ENCODE measurements at regions not wholly inside any gene's neighbourhood (a gene's known extent, or its start where the extent isn't known, plus 50 kb on each side); places are given as distances from the start of the nearest gene placed in this dataset.
"Not testable (repeated sequence)": the region's sequence is repeated elsewhere in the genome, so short reads cannot be mapped to it uniquely, and the experiment has no call there.

DNA sequence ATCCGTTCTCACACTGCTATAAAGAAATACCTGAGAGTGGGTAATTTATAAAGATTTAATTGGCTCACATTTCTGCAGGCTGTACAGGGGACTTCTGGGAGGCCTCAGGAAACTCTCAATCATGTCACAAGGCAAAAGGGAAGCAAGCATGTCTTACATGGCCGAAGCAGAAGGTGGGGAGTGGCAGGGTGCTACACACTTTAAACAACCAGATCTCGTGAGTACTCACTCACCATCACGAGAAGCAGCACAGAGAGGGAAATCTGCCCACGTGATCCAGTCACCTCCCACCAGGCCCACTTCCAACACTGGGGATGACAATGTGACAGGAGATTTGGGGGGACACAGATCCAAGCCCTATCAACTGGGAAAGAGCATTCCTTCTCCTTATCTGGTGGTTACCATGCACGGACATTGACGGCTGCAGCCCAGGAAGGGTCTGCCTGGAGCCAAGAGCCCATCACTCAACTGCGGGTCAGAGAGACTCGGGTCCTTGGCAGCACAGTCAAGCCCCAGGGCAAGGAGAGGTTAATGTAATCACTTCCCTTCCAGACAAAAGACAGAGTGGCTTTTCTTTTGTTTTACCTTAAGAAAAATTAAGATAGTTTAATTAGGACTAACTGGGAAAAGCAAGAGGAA lies 112.3 kb upstream of the CST7 start:
- no peak for DNase-seq (ENCODE audit: low spot score)

DNA sequence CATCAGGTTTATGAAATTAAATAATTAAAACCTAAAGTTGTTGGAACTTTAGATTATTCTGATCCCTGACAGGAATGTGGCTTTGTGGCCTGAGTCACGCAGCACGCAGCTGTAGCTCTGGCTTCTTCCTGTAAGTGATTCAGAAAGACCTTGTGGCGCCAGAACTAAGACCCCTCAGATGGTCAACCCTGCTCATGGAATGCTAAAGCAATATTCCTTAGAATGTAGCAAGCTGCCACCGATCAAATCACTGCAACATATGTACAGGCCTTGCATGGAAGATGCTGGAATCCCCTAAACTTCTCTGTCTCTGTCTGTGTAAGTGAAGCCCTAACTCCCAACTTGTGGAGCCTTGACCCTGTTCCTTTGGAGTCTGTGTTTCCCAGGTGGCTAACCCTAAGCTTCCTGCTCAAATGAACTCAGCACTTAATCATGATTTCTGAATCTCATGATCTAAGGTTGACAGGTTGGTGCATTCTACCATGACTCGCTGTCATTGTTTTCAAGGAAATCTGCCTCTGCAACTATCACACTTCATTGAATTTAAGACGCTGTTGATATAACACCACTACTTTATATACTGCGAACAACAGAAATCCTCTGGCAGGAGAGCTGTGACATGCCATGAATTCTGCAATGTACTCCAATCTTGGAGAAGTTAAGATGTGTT lies 111.2 kb upstream of the CST7 start:
- DNase-seq (ENCODE audit: low spot score) = no peak

DNA sequence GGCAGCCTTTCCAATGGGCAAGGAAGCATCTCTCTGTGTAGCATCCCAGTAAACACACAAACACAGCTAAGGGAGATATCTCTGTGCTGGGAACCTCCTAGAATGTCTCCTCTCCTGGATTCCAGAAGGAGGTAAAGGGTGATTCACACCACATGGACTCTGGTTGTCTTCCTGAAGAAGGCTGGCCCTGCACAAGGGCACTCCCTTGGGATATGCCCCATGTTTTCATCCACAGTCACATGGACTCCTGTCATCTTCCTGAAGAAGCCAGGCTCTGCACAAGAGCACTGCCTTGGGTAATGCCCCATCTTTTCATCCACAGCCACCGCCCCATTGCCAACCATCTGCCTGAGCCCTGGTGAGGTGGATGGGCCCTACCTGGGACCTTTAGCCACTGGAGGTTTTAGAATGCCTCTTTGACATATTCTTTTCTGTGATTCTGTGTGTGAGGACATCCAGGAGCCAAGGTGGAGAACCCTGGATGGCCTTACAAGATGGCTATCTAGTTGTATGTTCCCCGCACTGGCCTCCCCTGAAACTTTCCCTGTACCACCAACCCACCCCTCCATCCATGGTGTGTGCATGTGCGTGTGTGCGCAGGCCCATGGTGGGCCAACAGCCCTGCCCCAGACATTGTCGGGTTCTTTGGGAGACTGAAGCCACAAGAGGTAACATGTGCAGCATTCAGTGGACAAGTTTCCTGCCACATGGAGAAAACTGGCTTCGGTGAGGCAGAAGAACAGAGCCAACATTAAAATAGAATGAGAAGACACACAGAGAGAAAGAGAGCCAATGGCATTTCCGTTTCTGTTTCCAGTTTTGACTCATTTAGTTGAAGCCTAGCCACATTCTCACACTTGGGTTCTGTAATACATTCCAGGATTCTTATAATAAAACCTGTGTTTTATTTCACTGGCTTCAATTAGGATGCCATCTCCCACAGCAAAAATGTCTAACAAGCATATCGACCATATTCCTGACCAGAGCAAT lies 110.2 kb upstream of the CST7 start:
- no peak for DNase-seq (ENCODE audit: low spot score)

DNA sequence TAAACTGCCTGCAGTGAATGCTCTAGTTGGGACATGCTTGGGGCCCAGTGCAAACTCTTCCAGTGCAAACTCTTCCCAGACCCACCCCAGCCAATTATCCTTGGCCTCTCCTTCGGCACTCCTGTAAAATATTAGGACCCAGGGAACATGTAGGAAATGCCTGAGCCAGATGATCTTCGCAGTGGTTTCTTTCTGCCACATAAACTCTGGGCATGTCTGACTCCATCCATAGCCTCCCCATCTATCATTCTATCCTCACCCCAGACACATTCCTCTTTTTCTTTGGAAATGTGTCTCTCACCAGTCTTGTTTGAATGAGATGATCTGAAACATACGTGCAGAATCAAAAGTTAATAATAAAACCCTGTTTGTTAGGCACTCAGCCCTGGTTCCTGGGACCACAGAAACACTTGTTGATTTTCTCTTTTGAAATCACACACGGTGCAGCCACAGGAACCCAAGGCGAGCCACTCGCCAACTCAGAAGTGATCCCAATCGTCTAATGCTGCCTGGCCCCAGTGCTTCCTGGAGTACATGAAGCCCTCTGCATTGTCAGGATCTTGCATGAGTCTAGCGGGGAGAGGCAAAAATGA lies 108.9 kb upstream of the CST7 start:
- no peak for DNase-seq (ENCODE audit: low spot score)

DNA sequence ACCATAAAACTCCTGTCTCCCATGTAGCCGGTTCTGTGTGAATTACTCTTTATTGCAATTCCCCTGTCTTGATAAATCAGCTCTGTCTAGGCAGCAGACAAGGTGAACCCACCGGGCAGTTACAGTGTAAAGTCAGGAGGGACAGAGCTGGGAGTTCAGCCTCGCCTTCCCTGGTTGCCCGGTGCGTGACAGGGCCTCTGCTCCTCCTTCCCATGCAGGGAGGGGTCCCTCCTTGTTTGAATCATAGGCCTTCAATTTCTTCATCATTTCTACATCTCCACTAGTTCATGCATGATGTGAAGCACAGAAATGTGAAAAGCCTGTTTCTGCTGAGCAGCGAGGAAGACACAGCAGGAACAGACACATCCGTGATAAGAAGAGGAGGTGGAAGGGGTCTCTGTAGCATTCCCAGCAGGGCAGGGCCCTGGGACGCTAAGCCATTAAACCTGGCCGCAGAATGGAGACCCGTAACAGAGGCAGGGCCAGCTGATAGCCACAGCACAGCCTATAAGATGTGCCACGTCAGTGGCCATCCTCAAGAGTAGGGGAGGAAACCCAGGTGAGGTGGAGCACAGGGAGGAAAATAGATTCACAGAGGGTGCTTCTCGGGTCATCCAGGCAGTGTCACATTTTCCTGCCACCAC lies 106.7 kb upstream of the CST7 start:
- no peak for DNase-seq (ENCODE audit: low spot score)

DNA sequence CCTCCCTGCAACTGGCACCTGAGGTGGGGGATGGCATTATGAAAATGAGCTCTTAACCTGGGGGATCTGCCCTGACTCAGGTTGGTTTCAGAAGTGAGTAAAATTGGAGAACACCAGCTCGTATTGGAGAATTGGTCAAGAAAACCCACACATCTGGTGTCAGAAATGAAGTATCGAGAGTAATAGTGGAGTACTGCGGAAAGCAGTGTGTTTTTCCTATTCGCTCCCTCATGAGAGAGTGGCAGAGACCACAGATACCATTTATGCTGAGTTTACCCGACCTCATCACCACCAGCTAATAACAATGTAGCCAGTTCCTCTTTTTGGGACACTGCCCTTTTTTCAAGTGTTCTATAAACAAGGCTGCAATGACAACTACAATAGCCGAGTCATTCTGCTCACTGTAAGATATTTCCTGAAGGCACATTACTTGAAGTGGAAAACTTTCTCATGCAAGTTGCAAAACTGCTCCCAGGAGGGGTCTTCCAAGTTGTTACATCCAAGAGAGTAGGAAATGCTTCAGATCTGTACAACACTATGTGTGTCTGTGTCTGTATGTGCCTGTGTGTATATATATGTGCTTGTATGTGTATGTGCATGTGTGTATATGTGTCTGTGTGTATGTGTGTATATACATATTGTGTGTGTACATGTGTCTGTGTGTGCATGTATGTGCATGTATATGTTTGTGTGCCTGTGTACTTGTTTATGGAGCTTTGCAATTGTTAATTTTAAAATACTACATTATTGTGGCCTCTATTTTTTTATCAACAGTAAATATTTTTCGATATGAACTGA lies 106.0 kb upstream of the CST7 start:
- no peak for DNase-seq (ENCODE audit: low spot score)

DNA sequence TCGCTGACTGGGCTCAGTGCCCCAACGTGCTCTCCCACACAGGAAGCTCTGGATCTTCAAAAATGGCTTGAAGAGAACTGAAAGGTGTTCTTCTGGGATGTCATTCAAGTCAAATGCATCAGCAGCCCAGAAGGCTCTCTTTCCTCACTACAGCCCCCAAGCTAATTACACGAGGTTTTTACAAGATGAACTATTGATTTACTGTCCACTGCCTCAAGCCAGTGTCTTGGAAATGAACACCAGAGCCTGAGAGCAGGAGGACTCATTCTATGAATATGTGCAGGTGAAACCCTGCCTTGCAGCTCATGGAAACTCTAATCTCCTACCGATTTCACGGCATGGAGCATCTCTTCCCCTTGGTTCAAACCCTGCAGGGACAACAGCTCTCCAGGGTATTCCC lies 98.9 kb upstream of the CST7 start:
- DNase-seq (ENCODE audit: low spot score) = no peak

DNA sequence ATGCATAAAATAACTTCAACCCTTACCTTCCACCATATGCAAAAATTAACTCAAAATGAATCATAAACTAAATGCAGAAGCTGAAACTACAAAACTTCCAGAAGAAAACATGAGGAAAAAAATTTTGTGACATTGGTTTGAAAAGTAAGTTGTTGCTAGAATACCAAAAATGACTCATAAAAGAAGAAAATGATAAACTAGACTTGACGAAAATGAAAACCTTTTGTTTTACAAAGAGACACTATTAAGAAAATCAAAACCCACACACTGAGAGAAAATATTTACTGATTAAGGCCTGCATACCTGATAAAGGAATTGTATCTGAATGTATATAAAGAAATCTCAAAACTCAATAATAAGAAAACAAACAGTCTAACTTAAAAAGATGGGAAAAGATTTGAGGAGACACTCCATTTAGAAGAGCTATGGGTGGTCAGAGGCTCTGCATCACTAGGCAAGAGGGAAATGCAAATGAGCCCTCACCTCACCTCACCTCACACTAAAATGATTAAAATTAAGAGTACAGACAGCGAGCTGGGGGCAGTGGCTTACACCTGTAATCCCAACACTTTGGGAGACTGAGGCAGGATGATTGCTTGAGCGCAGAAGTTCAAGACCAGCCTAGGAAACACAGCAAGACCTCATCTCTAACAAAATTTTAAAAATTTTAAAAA lies 97.6 kb upstream of the CST7 start:
- DNase-seq (ENCODE audit: low spot score) = no peak

DNA sequence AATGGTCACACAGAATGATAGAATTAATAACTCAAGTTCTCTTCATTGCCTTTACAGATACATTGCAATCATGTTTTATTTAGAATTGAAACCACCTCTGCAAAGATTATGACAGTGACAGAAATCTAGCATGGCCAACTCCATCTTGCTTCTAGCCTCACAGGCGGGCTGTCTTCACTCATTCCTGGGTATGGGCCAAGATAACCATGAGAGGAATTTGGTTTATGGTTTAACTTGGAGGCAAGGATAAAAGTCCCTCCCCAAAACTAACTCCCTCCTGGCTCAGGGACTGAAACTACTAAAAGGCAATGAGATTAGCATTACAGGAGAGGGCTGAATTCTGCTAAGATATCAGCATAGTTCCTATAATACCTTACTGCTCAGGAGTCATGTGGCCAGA lies 95.2 kb upstream of the CST7 start:
- no peak for DNase-seq (ENCODE audit: low spot score)

DNA sequence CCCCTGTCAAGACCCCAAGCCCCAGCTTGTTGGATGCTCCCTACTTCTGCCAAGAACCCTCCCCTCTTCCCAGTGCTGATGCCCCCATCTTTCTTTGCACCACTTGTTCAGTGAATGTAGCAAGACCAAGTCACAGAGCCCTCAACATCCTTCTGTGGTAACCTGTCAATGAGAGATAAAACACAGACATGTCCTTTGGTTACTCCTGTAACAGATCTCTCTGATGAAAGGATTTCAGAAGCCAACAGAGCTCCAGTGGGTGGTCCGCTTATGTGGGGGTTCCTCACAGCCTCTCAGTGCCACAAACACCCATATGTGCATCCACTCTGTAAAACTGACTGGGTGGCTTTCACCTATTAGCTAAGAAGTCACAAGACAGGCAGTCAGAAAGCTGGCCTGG lies 93.2 kb upstream of the CST7 start:
- DNase-seq (ENCODE audit: low spot score) = no peak

DNA sequence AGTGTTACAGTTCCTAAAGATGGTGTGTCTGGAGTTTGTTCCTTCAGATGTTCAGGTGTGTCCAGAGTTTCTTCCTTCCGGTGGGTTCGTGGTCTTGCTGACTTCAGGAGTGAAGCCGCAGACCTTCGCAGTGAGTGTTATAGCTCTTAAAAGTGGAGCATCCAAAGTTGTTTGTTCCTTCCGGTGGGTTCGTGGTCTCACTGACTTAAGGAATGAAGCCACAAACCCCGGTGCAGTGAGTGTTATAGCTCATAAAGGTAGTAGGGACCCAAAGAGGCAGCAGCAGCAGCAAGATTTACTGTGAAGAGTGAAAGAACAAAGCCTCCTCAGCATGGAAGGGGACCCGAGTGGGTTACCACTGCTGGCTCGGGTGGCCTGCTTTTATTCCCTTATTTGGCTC lies 90.6 kb upstream of the CST7 start:
- DNase-seq (ENCODE audit: low spot score) = not testable (repeated sequence)

DNA sequence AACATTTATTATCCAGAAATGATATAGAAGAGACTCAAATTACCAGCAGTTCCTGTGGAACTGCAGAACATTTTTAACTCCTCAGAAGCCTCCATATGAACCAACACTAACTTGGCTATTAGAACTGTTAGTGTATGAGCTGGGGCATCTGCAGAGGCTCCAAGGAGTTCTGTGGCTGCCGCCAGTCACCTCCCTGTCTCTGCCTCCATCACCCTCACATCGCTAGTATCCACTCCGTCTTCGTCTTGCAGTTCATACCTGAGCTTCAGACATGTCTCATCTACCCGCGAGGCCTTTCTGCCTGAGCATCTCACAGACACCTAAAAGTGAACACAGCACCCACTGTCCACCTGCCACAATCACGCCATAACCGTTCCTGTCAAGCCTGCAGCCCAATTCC lies 89.5 kb upstream of the CST7 start:
- DNase-seq (ENCODE audit: low spot score) = no peak

DNA sequence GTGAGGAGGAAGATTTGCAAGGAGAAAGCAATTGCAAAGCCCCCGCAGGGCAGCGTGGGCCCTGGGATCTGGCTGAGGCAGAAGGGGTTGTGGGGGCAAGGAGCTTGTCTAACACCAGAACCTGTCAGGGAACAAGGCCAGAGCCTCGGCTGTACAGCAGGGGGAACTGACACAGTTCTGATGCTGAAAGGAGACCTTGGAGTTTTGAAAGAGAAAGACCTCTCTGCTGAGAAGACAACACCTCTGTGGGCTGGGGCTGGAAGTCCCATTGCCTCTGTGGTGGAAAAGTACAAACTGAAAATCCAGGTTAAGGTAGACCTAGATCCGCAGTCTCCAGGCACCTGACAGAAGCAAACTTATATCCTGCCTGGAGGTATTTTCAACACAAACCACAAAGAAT lies 86.9 kb upstream of the CST7 start:
- DNase-seq (ENCODE audit: low spot score) = no peak

DNA sequence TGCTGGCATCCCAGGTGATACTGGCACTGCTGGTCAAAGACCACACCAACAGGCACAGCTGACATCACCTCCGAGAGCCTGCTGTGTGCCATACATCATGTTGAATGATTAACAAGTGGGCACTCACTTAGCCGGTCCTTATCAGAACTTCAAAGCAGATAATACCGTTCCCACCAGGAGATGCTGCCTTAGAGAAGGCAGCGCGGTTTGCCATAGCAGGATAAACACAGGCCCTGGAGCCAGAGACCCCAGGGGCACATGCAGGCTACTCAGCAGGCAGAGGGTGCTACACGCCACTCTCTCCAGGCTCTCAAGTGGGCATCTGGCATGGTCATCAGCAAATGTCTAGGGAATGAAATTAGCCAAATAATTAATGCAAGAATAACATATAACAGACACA lies 86.5 kb upstream of the CST7 start:
- DNase-seq (ENCODE audit: low spot score) = no peak

DNA sequence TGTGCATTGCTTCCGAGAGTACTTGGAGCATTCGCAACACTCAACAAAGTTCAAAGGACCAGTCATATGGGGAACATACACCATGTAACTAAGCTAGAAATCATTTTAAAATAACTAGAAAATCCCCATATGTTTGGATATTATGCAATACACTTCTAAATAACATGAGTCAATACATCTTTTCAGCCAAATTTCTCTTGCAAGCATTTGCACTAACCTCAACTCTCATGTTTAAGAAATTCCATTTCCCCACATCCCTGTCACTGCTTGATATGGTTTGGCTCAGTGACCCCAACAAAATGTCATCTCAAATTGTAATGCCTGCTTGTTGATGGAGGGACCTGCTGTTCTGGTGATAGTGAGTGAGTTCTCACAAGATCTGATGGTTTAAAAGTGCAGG lies 85.7 kb upstream of the CST7 start:
- DNase-seq (ENCODE audit: low spot score) = no peak

DNA sequence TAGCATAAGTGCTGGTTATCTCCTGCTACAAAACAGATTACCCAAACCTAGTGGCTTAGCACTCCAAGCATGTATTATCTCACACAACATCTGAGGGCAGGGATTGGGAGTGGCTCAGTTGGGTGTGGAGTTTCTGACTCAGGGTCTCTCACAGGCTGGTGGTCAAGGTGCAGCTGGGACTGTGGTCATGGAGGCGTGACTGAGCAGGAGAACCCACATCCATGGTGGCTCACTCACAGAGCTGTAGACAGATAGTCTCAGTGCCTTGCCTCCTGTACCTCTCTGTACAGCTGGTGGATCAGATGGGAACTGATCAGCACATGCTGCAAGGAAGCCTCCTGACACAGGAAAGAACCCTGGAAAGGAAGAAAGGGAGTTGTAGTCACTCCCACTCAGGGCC lies 83.1 kb upstream of the CST7 start:
- DNase-seq (ENCODE audit: low spot score) = no peak

DNA sequence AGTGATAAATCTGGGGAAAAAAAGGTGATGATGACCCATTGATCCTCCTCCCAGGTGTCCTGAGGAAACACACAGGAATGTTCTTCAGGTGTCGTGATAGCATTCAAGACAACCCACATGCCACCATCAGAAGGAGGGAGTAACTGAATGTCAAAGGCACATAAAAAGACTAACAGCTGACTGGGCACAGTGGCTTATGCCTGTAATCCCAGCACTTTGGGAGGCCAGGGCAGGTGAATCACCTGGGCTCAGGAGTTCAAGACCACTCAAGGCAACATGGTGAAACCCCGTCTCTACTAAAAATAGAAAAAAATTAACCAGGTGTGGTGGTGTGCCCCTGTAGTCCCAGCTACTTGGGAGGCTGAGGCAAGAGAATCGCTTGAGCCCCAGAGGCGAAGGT lies 82.3 kb upstream of the CST7 start:
- DNase-seq (ENCODE audit: low spot score) = no peak

DNA sequence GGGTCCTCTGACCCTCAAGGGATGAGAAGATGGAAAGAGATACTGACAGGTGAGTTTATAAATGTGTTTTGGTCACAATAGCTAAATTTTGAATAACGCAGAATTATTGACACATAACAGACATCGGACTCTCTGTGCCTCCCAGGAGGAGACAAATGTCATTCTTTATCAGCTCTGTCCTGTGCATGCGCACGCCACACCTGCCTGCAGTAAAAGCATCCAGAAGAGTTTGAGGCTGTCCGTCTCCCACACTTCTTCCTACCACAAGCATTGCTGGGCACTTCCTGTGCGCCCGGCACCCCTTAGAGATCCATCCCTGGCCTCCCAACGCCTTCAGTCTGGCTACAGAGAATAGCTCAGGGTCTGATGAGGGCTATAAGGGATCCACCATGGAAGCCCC lies 81.5 kb upstream of the CST7 start:
- DNase-seq (ENCODE audit: low spot score) = no peak

DNA sequence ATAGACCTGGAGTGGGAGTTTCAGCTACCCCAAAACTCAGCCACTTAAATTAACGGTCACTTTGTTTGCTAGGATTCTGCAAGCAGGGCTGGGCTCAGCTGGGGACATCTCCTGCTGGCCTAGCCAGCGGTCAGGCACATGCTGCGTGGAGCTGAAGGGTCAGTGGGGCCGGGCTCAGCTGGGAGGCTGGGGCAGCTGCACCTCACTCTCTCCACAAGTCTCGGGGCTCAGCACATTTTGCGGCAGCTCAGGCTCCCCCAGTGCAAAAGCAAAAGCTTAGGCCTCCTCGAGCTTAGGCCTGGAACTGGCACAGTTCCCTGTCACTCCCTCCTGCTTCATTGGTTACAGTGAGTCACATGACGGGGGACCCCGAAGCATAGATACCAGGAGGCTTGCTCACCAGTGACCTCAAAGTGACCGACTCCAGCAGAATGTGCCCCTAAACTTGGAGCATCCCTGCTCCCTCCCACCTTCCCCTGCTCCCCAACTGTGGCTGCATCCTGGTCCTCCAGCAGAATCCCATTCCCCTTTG lies 80.6 kb upstream of the CST7 start:
- no peak for DNase-seq (ENCODE audit: low spot score)

DNA sequence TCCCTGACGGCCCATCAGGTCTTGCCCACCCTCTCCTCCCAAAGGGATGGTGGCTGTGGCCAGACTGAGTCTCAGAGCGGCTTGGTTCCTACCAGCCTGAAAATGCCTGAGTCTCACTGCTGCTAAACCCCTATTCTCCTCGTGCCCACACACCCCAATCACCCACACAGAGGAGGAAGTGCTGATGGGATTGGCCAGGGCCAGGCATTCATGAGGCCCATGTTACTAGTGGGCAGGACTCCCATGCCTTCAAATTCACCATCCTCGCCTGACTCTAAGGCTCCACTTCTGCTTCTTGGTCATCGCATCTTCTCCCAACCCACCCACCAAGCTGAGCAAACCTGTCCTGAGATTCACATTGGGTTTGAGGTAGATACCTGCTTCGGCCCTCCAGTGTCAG lies 80.1 kb upstream of the CST7 start:
- DNase-seq (ENCODE audit: low spot score) = no peak

Measured in cerebellar cortex (tissue), 1 donor.